ENCODE measurements at regions not wholly inside any gene's neighbourhood (a gene's known extent, or its start where the extent isn't known, plus 50 kb on each side); places are given as distances from the start of the nearest gene placed in this dataset.

DNA sequence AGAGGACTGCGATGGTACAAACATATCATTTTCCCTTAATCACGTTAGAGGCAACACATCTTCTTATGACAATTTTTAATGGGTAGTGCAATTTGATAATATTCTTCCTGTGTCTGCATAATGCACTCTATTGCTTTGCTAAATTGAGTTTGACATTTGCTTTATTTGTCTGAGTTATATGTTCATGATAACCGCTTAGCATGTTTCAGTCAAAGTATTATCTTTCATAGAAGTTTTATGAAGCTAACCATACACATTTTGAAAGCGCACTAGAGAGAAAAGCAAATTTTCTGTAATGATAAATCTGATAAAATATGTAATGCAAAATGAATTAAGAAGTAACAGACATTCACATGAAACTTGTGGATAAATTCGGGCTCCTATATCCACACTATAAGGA is 1276.9 kb downstream of the ZPLD1 start:
- intact Hi-C loops (cut with micrococcal nuclease), result no loop called here
- no peaks in the 10 kb centered on the region for H3K4me1 Mint-ChIP-seq
- no peaks in the 10 kb centered on the region for H3K36me3 ChIP-seq (ENCODE audit: insufficient read depth, low read length)
- peaks cover 0 to 4% (median 0%) of the 10 kb centered on the region in 8 donors for H3K9me3 Mint-ChIP-seq
- H3K27ac ChIP-seq (ENCODE audit: low read depth, low read length), result no peak overlapping the region
- no peak for DNase-seq
- CTCF ChIA-PET (ENCODE audit: partially characterized antibody), result no interaction called here
- no peak overlapping the region for H3K4me3 Mint-ChIP-seq
- no peaks in the 10 kb centered on the region for H3K27me3 Mint-ChIP-seq
- no peaks in the 10 kb centered on the region for H3K4me1 ChIP-seq (ENCODE audit: insufficient read depth, low read length)
- no peak overlapping the region for H3K4me3 ChIP-seq (ENCODE audit: low read length in 2 of 2)
- no peak overlapping the region for H3K27ac Mint-ChIP-seq
- POLR2A ChIA-PET (ENCODE audit: partially characterized antibody), result no interaction called here
- H3K9me3 ChIP-seq (ENCODE audit: control insufficient read depth in 1 of 2, low read length in 2 of 2), result no peaks in the 10 kb centered on the region
- H3K27me3 ChIP-seq (ENCODE audit: insufficient read depth, low read length), result no peaks in the 10 kb centered on the region
- H3K36me3 Mint-ChIP-seq, result no peaks in the 10 kb centered on the region

DNA sequence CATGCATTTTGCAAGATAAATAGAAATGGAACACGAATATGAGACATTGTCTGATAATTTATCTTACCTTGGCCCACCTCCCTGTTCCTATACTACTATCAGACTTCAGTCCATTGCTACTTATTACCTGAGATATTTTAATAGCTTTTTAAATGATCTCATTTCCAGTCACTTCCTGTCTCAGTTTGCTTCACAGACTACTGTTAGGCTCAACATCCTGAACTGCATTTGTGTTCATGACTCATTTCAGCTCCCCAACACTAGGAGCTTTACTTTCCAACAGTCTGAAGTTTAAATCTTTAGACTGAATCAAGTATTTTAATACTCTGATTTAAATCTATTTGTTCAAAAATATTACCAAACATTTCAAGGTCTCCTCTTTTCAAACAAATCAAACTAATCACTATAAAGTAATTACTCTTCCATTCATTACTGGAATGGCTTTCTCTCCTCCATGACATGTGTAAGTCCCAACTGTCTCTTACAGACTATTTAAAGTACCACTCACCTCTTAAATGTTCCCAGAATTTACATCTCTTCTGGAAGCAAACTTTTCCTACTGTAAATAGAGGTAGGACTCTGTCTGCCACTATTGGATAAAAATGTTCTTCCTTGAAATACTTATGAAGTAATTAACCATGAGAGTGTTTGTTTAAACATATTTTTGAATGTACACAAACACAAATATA is 1277.6 kb downstream of the ZPLD1 start:
- no peaks in the 10 kb centered on the region for H3K27me3 ChIP-seq (ENCODE audit: insufficient read depth, low read length)
- no peaks in the 10 kb centered on the region for H3K36me3 Mint-ChIP-seq
- H3K36me3 ChIP-seq (ENCODE audit: insufficient read depth, low read length), result no peaks in the 10 kb centered on the region
- POLR2A ChIA-PET (ENCODE audit: partially characterized antibody), result no interaction called here
- no peak overlapping the region for H3K27ac Mint-ChIP-seq
- no peak overlapping the region for H3K4me3 ChIP-seq (ENCODE audit: low read length in 2 of 2)
- H3K27ac ChIP-seq (ENCODE audit: low read depth, low read length), result no peak overlapping the region
- DNase-seq, result no peak
- CTCF ChIA-PET (ENCODE audit: partially characterized antibody), result no interaction called here
- H3K9me3 ChIP-seq (ENCODE audit: control insufficient read depth in 1 of 2, low read length in 2 of 2), result no peaks in the 10 kb centered on the region
- intact Hi-C loops (cut with micrococcal nuclease), result no loop called here
- H3K4me1 ChIP-seq (ENCODE audit: insufficient read depth, low read length), result no peaks in the 10 kb centered on the region
- no peak overlapping the region for H3K4me3 Mint-ChIP-seq
- no peaks in the 10 kb centered on the region for H3K27me3 Mint-ChIP-seq
- no peaks in the 10 kb centered on the region for H3K4me1 Mint-ChIP-seq
- H3K9me3 Mint-ChIP-seq, result peaks cover 0 to 6% (median 0%) of the 10 kb centered on the region in 8 donors

DNA sequence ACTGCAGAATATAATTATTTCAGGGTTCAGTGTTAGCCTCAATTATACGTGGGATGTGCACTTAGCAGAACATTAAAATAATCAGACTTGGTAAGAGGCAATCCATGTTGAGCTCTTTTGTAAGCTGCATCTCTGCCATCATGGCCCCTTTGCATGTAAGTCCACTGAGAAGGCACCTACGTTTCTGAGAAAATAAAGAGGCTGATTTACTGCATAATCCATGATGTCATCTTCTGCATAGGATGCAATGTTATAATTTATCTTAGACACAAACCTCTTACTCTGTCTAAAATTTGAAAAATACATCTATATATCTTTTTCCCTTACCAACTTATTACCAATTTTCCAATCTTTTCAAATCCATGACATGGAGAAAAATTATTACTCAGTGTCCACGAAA is 1294.7 kb downstream of the ZPLD1 start:
- intact Hi-C loops (cut with micrococcal nuclease), result no loop called here
- CTCF ChIA-PET (ENCODE audit: partially characterized antibody), result no interaction called here
- no peaks in the 10 kb centered on the region for H3K36me3 Mint-ChIP-seq

DNA sequence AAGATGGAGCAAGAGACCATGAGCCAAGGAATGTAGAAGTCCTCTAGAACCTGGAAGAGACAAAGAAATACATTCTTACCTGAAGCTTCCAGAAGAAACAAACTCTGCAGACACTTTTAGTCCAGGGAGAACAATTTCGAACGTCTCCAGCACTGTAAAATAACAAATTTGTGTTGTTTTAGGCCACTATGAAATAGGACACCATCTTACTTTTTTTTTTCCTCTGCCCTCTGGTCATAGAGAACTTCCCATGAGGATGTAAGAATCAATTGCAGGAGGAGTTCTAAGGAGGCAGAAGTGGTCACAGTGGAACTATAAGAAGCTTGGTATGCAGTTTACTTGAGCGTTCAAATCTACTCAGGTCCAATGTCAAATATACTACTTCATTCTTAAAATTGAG is 1295.9 kb downstream of the ZPLD1 start:
- H3K36me3 Mint-ChIP-seq, result no peaks in the 10 kb centered on the region
- H3K4me1 Mint-ChIP-seq, result no peaks in the 10 kb centered on the region
- Histone ChIP-seq H3K27ac (ENCODE audit: low read depth, low read length) (no peak overlapping the region), H3K27me3 (ENCODE audit: insufficient read depth, low read length) (no peaks in the 10 kb centered on the region), H3K4me3 (ENCODE audit: low read length in 2 of 2) (no peak overlapping the region), H3K36me3 (ENCODE audit: insufficient read depth, low read length) (no peaks in the 10 kb centered on the region), H3K4me1 (ENCODE audit: insufficient read depth, low read length) (no peaks in the 10 kb centered on the region), H3K9me3 (ENCODE audit: control insufficient read depth in 1 of 2, low read length in 2 of 2) (no peaks in the 10 kb centered on the region)
- H3K27ac Mint-ChIP-seq, result no peak overlapping the region
- peaks cover 0 to 10% (median under 1%) of the 10 kb centered on the region in 8 donors for H3K9me3 Mint-ChIP-seq
- H3K4me3 Mint-ChIP-seq, result no peak overlapping the region
- ChIA-PET POLR2A (ENCODE audit: partially characterized antibody) (no interaction called here), CTCF (ENCODE audit: partially characterized antibody) (interaction anchor here (0.9 kb wide), 1 partner anchor 62 kb away, joined by 3 read pairs; no protein-coding TSS in a partner anchor)
- DNase-seq, result no peak
- intact Hi-C loops (cut with micrococcal nuclease), result no loop called here
- no peaks in the 10 kb centered on the region for H3K27me3 Mint-ChIP-seq

More for the DNA sequence above, 1294.7 kb downstream of the ZPLD1 start:
- H3K4me1 ChIP-seq (ENCODE audit: insufficient read depth, low read length), result no peaks in the 10 kb centered on the region
- H3K4me3 Mint-ChIP-seq, result no peak overlapping the region
- no peaks in the 10 kb centered on the region for H3K27me3 Mint-ChIP-seq
- POLR2A ChIA-PET (ENCODE audit: partially characterized antibody), result no interaction called here
- no peaks in the 10 kb centered on the region for H3K27me3 ChIP-seq (ENCODE audit: insufficient read depth, low read length)
- no peaks in the 10 kb centered on the region for H3K9me3 ChIP-seq (ENCODE audit: control insufficient read depth in 1 of 2, low read length in 2 of 2)
- no peaks in the 10 kb centered on the region for H3K36me3 ChIP-seq (ENCODE audit: insufficient read depth, low read length)
- no peaks in the 10 kb centered on the region for H3K4me1 Mint-ChIP-seq
- no peak overlapping the region for H3K27ac Mint-ChIP-seq
- H3K27ac ChIP-seq (ENCODE audit: low read depth, low read length), result no peak overlapping the region
- peaks cover 0 to 10% (median under 1%) of the 10 kb centered on the region in 8 donors for H3K9me3 Mint-ChIP-seq
- H3K4me3 ChIP-seq (ENCODE audit: low read length in 2 of 2), result no peak overlapping the region
- DNase-seq, result no peak

DNA sequence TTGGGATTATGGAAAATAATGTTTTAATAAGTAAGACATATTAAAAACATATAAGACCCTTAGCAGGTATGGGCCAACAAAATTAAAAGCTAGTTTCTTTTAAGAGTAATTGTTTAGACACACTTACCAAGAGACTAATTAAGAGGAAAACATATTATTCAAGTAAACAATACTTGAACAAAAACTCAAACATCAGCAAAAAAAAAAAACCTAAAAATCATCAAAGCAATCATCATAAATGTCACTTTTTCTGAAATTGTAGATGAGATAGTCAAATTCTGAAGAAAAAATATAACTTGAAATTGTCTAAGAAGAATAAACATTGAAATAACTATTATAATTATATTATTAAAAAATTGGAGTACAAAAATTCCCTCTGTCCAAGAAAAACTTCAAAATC is 1318.2 kb downstream of the ZPLD1 start:
- ChIA-PET POLR2A (ENCODE audit: partially characterized antibody) (interaction anchor here (0.6 kb wide), 1 partner anchor 144 kb away, joined by 3 read pairs; no protein-coding TSS in a partner anchor), CTCF (ENCODE audit: partially characterized antibody) (no interaction called here)
- Histone ChIP-seq H3K4me1 (ENCODE audit: insufficient read depth, low read length) (no peaks in the 10 kb centered on the region), H3K36me3 (ENCODE audit: insufficient read depth, low read length) (no peaks in the 10 kb centered on the region), H3K27me3 (ENCODE audit: insufficient read depth, low read length) (no peaks in the 10 kb centered on the region), H3K9me3 (ENCODE audit: control insufficient read depth in 1 of 2, low read length in 2 of 2) (no peaks in the 10 kb centered on the region), H3K4me3 (ENCODE audit: low read length in 2 of 2) (no peak overlapping the region), H3K27ac (ENCODE audit: low read depth, low read length) (no peak overlapping the region)
- intact Hi-C loops (cut with micrococcal nuclease), result no loop called here
- Mint-ChIP-seq H3K4me3 (no peak overlapping the region), H3K36me3 (no peaks in the 10 kb centered on the region), H3K27me3 (no peaks in the 10 kb centered on the region), H3K27ac (no peak overlapping the region), H3K9me3 (peaks cover 0 to 8% (median under 1%) of the 10 kb centered on the region in 8 donors), H3K4me1 (no peaks in the 10 kb centered on the region)
- no peak for DNase-seq

DNA sequence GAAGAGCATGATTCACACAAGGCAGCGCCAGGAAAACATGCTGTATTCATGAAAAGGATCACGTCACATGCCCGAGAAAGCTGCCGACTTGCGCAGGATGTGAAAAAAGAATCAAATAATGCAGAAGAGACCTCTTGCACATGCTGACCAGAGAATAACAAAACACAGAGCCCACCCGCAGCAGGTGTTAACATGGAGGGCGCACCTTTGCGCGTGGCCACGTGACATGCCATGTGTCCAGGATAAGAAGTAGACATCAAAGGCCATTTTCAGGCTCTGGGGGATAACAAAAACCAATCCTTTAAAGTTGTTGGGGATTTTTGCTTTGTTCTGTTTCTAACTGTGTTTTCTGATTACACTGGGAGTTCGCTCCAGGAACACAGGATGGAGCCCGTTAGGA is 1332.8 kb downstream of the ZPLD1 start:
- no peak overlapping the region for H3K4me3 ChIP-seq (ENCODE audit: low read length in 2 of 2)
- no peak overlapping the region for H3K27ac ChIP-seq (ENCODE audit: low read depth, low read length)
- Mint-ChIP-seq H3K27me3 (no peaks in the 10 kb centered on the region), H3K4me1 (no peaks in the 10 kb centered on the region), H3K4me3 (no peak overlapping the region), H3K9me3 (peaks cover 0 to 9% (median 4%) of the 10 kb centered on the region in 8 donors), H3K27ac (no peak overlapping the region), H3K36me3 (no peaks in the 10 kb centered on the region)
- DNase-seq, result no peak
- no peaks in the 10 kb centered on the region for H3K4me1 ChIP-seq (ENCODE audit: insufficient read depth, low read length)
- POLR2A ChIA-PET (ENCODE audit: partially characterized antibody), result no interaction called here
- intact Hi-C loops (cut with micrococcal nuclease), result no loop called here
- no peaks in the 10 kb centered on the region for H3K36me3 ChIP-seq (ENCODE audit: insufficient read depth, low read length)
- no peaks in the 10 kb centered on the region for H3K27me3 ChIP-seq (ENCODE audit: insufficient read depth, low read length)
- CTCF ChIA-PET (ENCODE audit: partially characterized antibody), result no interaction called here
- H3K9me3 ChIP-seq (ENCODE audit: control insufficient read depth in 1 of 2, low read length in 2 of 2), result no peaks in the 10 kb centered on the region

DNA sequence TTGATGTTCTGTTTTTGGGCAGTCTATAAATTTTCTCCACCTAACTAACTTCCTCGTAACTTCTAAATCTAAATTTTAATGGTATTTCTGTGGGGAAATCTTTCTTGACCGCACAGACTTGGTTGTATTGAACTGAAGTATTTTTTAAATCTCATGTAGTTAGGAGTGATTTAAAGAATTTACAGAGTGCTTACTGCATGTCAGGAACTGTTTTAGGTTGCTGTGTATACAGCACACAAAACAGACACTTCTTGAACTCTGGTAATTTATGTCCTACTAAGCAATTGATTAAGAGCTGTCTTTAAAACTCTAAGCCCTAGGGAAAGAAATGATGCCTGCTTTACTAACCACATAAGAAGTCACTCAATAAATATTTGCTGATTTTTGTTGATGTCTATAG is 1350.2 kb downstream of the ZPLD1 start:
- Mint-ChIP-seq H3K27ac (no peak overlapping the region), H3K36me3 (no peaks in the 10 kb centered on the region), H3K4me3 (no peak overlapping the region), H3K9me3 (peaks cover 0 to 2% (median 0%) of the 10 kb centered on the region in 8 donors), H3K4me1 (no peaks in the 10 kb centered on the region), H3K27me3 (no peaks in the 10 kb centered on the region)
- POLR2A ChIA-PET (ENCODE audit: partially characterized antibody), result no interaction called here
- intact Hi-C loops (cut with micrococcal nuclease), result no loop called here
- no peaks in the 10 kb centered on the region for H3K36me3 ChIP-seq (ENCODE audit: insufficient read depth, low read length)
- no peak overlapping the region for H3K4me3 ChIP-seq (ENCODE audit: low read length in 2 of 2)
- H3K9me3 ChIP-seq (ENCODE audit: control insufficient read depth in 1 of 2, low read length in 2 of 2), result peaks cover 0 to 3% of the 10 kb centered on the region in 2 donors
- DNase-seq, result no peak
- H3K27ac ChIP-seq (ENCODE audit: low read depth, low read length), result no peak overlapping the region
- CTCF ChIA-PET (ENCODE audit: partially characterized antibody), result no interaction called here
- H3K27me3 ChIP-seq (ENCODE audit: insufficient read depth, low read length), result no peaks in the 10 kb centered on the region
- H3K4me1 ChIP-seq (ENCODE audit: insufficient read depth, low read length), result no peaks in the 10 kb centered on the region

DNA sequence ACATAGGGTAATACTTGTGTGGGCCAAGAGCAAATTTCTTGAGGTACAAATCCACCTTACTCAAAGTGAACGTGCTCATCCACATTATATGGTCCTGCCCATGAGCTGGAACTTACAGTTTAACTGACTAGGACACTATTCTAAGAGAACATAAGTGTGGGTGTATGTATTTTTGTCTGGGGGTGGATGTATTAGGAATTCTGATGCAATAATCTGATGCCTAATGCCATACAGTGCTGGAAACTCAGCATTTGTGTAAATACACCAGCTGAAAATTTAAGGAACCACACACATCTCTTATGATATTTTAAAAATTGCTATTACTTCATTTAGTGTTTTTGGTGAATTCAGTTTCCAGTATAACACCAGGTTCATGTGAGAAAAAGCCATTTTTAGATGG is 1350.7 kb downstream of the ZPLD1 start:
- POLR2A ChIA-PET (ENCODE audit: partially characterized antibody), result no interaction called here
- Mint-ChIP-seq H3K4me1 (no peaks in the 10 kb centered on the region), H3K36me3 (no peaks in the 10 kb centered on the region), H3K27me3 (no peaks in the 10 kb centered on the region), H3K4me3 (no peak overlapping the region), H3K27ac (no peak overlapping the region), H3K9me3 (peaks cover 0 to 2% (median 0%) of the 10 kb centered on the region in 8 donors)
- Histone ChIP-seq H3K4me1 (ENCODE audit: insufficient read depth, low read length) (no peaks in the 10 kb centered on the region), H3K36me3 (ENCODE audit: insufficient read depth, low read length) (no peaks in the 10 kb centered on the region), H3K27me3 (ENCODE audit: insufficient read depth, low read length) (no peaks in the 10 kb centered on the region), H3K4me3 (ENCODE audit: low read length in 2 of 2) (no peak overlapping the region), H3K9me3 (ENCODE audit: control insufficient read depth in 1 of 2, low read length in 2 of 2) (peaks cover 0 to 3% of the 10 kb centered on the region in 2 donors), H3K27ac (ENCODE audit: low read depth, low read length) (no peak overlapping the region)
- DNase-seq, result no peak
- intact Hi-C loops (cut with micrococcal nuclease), result no loop called here
- CTCF ChIA-PET (ENCODE audit: partially characterized antibody), result no interaction called here
